ENCODE measurements at regions not wholly inside any gene's neighbourhood (a gene's known extent, or its start where the extent isn't known, plus 50 kb on each side); places are given as distances from the start of the nearest gene placed in this dataset.
A peak's percentile ranks its signal among the peaks of the same experiment; 100 is the strongest.

GRCh38 chr4:126775485-126776106 lies 857.2 kb upstream of the INTU start:
- no peak for DNase-seq

GRCh38 chr4:126776361-126776760 lies 856.4 kb upstream of the INTU start:
- DNase-seq: no peak

GRCh38 chr4:126777649-126778048 lies 855.1 kb upstream of the INTU start:
- DNase-seq: peak in 1 of 3 donors; percentile 70

GRCh38 chr4:126778348-126778747 lies 854.4 kb upstream of the INTU start:
- peak in 1 of 3 donors; percentile 56 for DNase-seq

- no peak for DNase-seq
Measured at GRCh38 chr4:126779001-126779400, 853.8 kb upstream of the INTU start.

GRCh38 chr4:126779436-126780166 lies 853.2 kb upstream of the INTU start:
- no peak for DNase-seq

GRCh38 chr4:126783191-126783590 lies 849.6 kb upstream of the INTU start:
- DNase-seq: no peak

GRCh38 chr4:126784966-126785580 lies 847.7 kb upstream of the INTU start:
- DNase-seq: no peak

- no peak for DNase-seq
Measured at GRCh38 chr4:126790633-126791032, 842.1 kb upstream of the INTU start.

GRCh38 chr4:126794363-126794762 lies 838.4 kb upstream of the INTU start:
- no peak for DNase-seq

- no peak for DNase-seq
Measured at GRCh38 chr4:126798214-126798613, 834.5 kb upstream of the INTU start.

GRCh38 chr4:126799416-126799815 lies 833.3 kb upstream of the INTU start:
- peak; percentile 55 to 85 (median 66) for DNase-seq

- DNase-seq: peak; percentile 15 to 59 (median 59)
Measured at GRCh38 chr4:126799971-126800574, 832.7 kb upstream of the INTU start.

- peak; percentile 40 to 67 (median 63) for DNase-seq
Measured at GRCh38 chr4:126800575-126801141, 832.1 kb upstream of the INTU start.

GRCh38 chr4:126807132-126807531 lies 825.6 kb upstream of the INTU start:
- peak in 2 of 3 donors; percentile 6 to 7 for DNase-seq

GRCh38 chr4:126812076-126812475 lies 820.7 kb upstream of the INTU start:
- DNase-seq: no peak

GRCh38 chr4:126820631-126821030 lies 812.1 kb upstream of the INTU start:
- no peak for DNase-seq

GRCh38 chr4:126821152-126821551 lies 811.6 kb upstream of the INTU start:
- DNase-seq: no peak

- DNase-seq: no peak
Measured at GRCh38 chr4:126825083-126825482, 807.7 kb upstream of the INTU start.

- no peak for DNase-seq
Measured at GRCh38 chr4:126827669-126828068, 805.1 kb upstream of the INTU start.

- DNase-seq: no peak
Measured at GRCh38 chr4:126834854-126835253, 797.9 kb upstream of the INTU start.

GRCh38 chr4:126838941-126839679 lies 793.6 kb upstream of the INTU start:
- peak; percentile 25 to 51 (median 43) for DNase-seq

Measured in muscle of back (tissue), 3 donors.